ENCODE measurements at regions not wholly inside any gene's neighbourhood (a gene's known extent, or its start where the extent isn't known, plus 50 kb on each side); places are given as distances from the start of the nearest gene placed in this dataset.

- TF ChIP-seq ZNF785 (tag by site-specific recombination; IDR thresholded peaks at IDR 0.05) (no peak), CTCF (tag by site-specific recombination; IDR thresholded peaks at IDR 0.05) (no peak), PBX3 (CRISPR knock-in tag; IDR thresholded peaks at IDR 0.05) (no peak), ZNF830 (tag by site-specific recombination; IDR thresholded peaks at IDR 0.05; ENCODE audit: low read depth) (no peak), ZBTB49 (tag by site-specific recombination; IDR thresholded peaks at IDR 0.05; ENCODE audit: low read depth) (no peak), ZNF777 (tag by site-specific recombination; IDR thresholded peaks at IDR 0.05; ENCODE audit: borderline replicate concordance) (no peak), ZSCAN18 (tag by site-specific recombination; IDR thresholded peaks at IDR 0.05) (no peak), OVOL3 (tag by site-specific recombination; IDR thresholded peaks at IDR 0.05) (no peak), ZIC2 (tag by site-specific recombination; IDR thresholded peaks at IDR 0.05) (no peak)
Observed at GRCh38 chr1:222314839-222315238, 233.1 kb downstream of the HHIPL2 start.

All from HEK293 (cell line).